GDM1 (cell line): ENCODE measurements at regions not wholly inside any gene's neighbourhood (a gene's known extent, or its start where the extent isn't known, plus 50 kb on each side); places are given as distances from the start of the nearest gene placed in this dataset.

Source experiments
- DNase-seq: peaks from one replicate; lab custom pipeline; 2025; lab: John Stamatoyannopoulos, UW

- no peak for DNase-seq
Measured at GRCh38 chr1:218717575-218717974, 372.4 kb downstream of the TGFB2 start.

- no peak for DNase-seq
Measured at GRCh38 chr1:218718206-218718605, 373.1 kb downstream of the TGFB2 start.

- DNase-seq: no peak
Measured at GRCh38 chr1:218718977-218719376, 373.8 kb downstream of the TGFB2 start.

GRCh38 chr1:218728898-218729565, 383.9 kb downstream of the TGFB2 start:
- no peak for DNase-seq

GRCh38 chr1:218735436-218736032, 390.4 kb downstream of the TGFB2 start:
- DNase-seq: no peak

- no peak for DNase-seq
Measured at GRCh38 chr1:218739426-218739825, 394.3 kb downstream of the TGFB2 start.

- DNase-seq: no peak
Measured at GRCh38 chr1:218741852-218742251, 396.7 kb downstream of the TGFB2 start.

- DNase-seq: no peak
Measured at GRCh38 chr1:218742467-218743262, 397.5 kb downstream of the TGFB2 start.

GRCh38 chr1:218743861-218744505, 398.8 kb downstream of the TGFB2 start:
- no peak for DNase-seq

GRCh38 chr1:218748071-218748470, 402.9 kb downstream of the TGFB2 start:
- no peak for DNase-seq

GRCh38 chr1:218750216-218750970, 405.3 kb downstream of the TGFB2 start:
- no peak for DNase-seq

GRCh38 chr1:218751208-218751948, 406.2 kb downstream of the TGFB2 start:
- DNase-seq: no peak

GRCh38 chr1:218752126-218752525, 407.0 kb downstream of the TGFB2 start:
- no peak for DNase-seq

GRCh38 chr1:218754477-218754876, 409.3 kb downstream of the TGFB2 start:
- DNase-seq: no peak

GRCh38 chr1:218755128-218755527, 410.0 kb downstream of the TGFB2 start:
- no peak for DNase-seq

GRCh38 chr1:218759795-218760194, 413.9 kb upstream of the LYPLAL1 start:
- DNase-seq: no peak

GRCh38 chr1:218760601-218761570, 412.8 kb upstream of the LYPLAL1 start:
- no peak for DNase-seq

- DNase-seq: no peak
Measured at GRCh38 chr1:218763538-218763937, 410.1 kb upstream of the LYPLAL1 start.

GRCh38 chr1:218765753-218766152, 407.9 kb upstream of the LYPLAL1 start:
- DNase-seq: no peak

- no peak for DNase-seq
Measured at GRCh38 chr1:218771931-218772330, 401.7 kb upstream of the LYPLAL1 start.
